Neuron (in vitro differentiated cells): ENCODE measurements at regions not wholly inside any gene's neighbourhood (a gene's known extent, or its start where the extent isn't known, plus 50 kb on each side); places are given as distances from the start of the nearest gene placed in this dataset.

Experiments used
- H2AFZ ChIP-seq: one replicate; pipeline ENCODE4 v1.6.1; 2013; ENCODE audit warnings: low read depth, mild to moderate bottlenecking, inconsistent platforms, low read length, moderate library complexity
- H3K27me3 ChIP-seq: one replicate; pipeline ENCODE4 v1.6.1; 2013; ENCODE audit warnings: low read length; ENCODE audit not compliant: insufficient read depth
- H3K36me3 ChIP-seq: one replicate; pipeline ENCODE4 v1.6.1; 2013; ENCODE audit warnings: low read length; ENCODE audit not compliant: insufficient read depth
- H3K4me1 ChIP-seq: one replicate; pipeline ENCODE4 v1.6.1; 2013; ENCODE audit warnings: low read length; ENCODE audit not compliant: insufficient read depth
- H3K4me3 ChIP-seq: 2 replicates; pipeline ENCODE4 v1.5.1; 2013; ENCODE audit warnings: mild to moderate bottlenecking, low read length, moderate library complexity
- H3K9me3 ChIP-seq: one replicate; pipeline ENCODE4 v1.6.1; 2013; ENCODE audit warnings: low read length

DNA sequence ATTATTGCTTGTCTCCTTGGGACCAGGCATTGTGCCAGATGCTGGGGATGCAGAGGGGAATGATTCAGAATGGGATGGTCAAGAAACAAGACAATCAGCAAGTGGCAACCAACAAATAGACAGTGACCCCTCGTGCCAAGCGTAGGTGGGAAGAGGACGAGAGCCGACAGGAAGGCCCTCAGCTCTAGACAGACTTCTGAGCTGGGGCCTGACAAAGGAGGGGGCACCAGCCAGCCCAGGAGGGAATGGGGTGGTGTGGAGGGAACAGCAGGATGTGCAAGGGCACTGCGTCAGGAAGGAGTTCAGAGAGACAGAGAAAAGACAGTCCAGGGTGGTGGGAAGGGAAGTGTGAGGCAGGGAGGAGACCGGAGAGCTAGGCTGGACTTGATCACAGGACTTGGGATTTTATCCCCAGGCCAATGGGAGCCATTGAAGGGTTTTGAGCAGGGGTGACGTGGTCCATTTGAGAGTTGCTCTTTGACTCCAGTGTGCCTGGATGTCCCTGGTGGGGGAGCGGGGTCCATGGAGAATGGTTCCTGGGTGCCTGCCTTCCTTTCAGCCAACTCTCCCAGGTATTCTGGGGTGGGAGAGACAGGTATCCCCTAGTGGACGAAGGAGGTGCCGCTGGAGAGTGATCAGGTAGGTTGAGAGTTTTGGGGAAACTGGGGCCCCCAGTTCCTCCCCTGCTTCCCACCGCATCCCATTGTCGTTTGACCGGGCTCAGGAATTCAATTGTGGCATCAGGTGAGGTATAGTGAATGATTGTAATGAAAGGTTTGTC is 79.3 kb upstream of the ZNF618 start:
- no peak overlapping the region for H3K4me3 ChIP-seq
- no peaks in the 10 kb centered on the region for H3K4me1 ChIP-seq
- H3K9me3 ChIP-seq = no peaks in the 10 kb centered on the region
- no peaks in the 10 kb centered on the region for H3K27me3 ChIP-seq
- H3K36me3 ChIP-seq = no peaks in the 10 kb centered on the region
- no peak overlapping the region for H2AFZ ChIP-seq

DNA sequence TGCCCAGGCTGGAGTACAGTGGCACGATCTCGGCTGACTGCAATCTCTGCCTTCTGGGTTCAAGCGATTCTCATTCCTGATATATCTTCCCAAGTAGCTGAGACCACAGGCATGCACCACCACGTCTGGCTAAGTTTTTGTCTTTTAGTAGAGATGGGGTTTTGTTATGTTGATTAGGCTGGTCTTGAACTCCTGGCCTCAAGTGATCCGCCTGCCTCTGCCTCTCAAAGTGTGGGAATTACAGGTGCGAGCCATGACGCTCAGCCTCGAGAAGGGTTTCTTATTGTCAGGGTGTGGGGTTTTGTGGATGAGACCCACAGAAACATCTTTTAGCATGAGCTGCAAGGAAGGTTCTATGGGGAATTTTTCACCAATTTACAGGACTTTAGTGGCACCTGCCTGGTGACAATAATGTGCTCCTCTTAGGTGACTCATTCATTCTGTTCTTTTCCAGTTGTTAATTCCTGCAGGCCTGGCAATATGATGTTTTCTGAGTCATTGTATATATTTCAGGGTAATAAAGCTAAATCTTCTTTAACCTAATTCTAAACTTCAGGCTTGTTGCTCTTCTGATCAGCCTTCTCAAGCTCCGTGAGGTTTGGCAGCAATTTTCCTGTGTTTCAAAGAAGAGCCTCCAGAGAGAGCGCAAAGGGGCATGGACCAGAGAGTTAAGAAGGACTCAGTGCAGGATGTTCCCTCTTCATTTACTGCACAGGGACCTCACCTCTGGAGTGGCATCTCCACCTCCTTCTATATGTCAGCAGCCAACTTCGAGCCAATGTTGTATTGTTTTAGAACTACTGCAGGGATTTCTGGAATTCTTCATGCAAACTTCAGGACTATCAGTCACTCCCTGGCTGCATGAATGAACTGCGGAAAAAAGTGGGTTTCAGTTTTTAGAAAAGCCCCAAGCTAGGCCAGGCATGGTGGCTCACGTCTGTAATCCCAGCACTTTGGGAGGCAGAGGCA is 77.8 kb upstream of the ZNF618 start:
- no peaks in the 10 kb centered on the region for H3K4me1 ChIP-seq
- H3K9me3 ChIP-seq = no peaks in the 10 kb centered on the region
- no peak overlapping the region for H3K4me3 ChIP-seq
- no peak overlapping the region for H2AFZ ChIP-seq
- no peaks in the 10 kb centered on the region for H3K36me3 ChIP-seq
- no peaks in the 10 kb centered on the region for H3K27me3 ChIP-seq

DNA sequence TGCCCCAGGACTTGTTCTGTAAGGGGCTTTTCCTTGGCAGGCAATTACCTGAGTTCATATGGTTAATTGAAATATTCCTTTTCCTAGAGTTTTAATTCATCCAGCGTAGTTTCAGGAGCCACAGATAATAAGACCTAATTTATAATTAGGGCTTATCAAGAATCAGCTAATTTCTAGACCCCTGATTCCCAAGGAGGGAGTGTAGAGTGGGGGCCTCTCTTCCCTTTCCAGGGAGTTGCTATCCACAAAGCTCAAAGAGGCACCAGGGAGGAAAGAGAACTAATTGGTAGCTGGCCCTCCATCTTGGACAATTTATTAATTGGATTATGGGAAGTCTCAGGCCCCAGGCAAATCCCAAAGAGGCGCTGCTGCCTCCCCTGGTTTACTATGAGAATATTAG is 75.8 kb upstream of the ZNF618 start:
- Histone ChIP-seq H2AFZ (no peak overlapping the region), H3K4me1 (no peaks in the 10 kb centered on the region), H3K36me3 (no peaks in the 10 kb centered on the region), H3K27me3 (no peaks in the 10 kb centered on the region), H3K4me3 (no peak overlapping the region), H3K9me3 (no peaks in the 10 kb centered on the region)

DNA sequence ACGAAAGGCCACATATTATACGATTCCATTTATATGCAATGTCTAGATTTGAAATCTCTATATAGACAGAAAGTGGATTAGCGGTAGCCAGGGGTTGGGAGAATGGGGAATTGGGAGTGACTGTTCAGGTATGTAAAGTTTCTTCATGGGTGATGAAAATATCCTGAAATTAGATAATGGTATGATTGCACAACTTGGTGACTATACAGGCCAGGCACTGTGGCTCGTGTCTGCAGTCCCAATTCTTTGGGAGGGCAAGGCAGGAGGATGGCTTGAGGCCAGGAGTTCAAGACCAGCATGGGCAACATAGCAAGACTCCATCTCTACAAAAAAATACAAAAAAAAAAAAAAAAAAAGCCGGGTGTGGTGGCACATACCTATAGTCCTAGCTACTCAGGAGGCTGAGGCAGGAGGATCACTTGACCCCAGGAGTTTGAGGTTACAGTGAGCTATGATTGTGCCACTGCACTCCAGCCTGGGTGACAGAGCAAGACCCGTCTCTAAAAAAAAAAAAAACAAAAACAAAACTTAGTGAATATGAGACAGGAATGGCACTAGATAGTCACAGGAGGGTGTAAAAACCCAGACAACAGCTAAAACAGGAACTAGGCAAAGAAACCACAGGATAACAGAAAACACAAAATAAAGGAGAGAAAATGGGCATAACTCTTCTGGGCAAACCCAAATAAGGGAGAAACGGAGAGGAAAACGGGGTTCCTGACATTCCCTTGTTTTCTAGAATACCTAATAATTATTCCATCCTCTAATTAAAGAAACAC is 72.1 kb upstream of the ZNF618 start:
- Histone ChIP-seq H3K27me3 (no peaks in the 10 kb centered on the region), H3K4me3 (no peak overlapping the region), H3K4me1 (peaks cover 3% of the 10 kb centered on the region), H2AFZ (no peak overlapping the region), H3K36me3 (no peaks in the 10 kb centered on the region), H3K9me3 (no peaks in the 10 kb centered on the region)

DNA sequence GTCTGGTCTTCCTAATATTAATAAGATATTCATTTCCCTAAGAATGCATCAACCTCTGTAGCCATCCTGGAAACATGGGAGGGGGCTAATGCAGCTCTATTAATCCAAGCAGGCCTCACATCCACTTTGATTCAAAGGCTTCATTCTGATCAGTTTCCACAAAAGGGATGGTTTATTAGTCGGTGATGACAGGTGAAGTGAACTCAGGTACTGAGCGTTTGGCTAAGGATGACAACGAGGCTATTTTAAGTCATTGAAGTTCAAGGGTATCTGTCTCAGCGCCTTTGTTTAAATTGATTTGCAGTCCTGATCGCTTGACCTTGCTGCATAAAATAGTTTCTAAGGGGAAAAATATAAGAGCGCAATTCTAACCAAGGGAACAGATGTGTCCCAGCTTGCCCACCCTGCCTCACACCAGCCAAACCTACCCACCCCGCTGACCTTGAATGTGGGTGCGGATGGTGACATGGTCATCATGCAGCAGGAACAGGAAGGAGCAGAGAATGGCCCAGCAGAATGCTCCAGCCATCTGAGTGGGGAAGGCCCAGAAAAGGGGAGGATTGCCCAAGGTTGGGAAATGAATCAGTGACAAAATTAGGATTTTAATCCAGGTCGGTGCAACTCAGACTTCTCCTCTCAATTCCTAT is 70.5 kb upstream of the ZNF618 start:
- peaks cover 3% of the 10 kb centered on the region for H3K4me1 ChIP-seq

DNA sequence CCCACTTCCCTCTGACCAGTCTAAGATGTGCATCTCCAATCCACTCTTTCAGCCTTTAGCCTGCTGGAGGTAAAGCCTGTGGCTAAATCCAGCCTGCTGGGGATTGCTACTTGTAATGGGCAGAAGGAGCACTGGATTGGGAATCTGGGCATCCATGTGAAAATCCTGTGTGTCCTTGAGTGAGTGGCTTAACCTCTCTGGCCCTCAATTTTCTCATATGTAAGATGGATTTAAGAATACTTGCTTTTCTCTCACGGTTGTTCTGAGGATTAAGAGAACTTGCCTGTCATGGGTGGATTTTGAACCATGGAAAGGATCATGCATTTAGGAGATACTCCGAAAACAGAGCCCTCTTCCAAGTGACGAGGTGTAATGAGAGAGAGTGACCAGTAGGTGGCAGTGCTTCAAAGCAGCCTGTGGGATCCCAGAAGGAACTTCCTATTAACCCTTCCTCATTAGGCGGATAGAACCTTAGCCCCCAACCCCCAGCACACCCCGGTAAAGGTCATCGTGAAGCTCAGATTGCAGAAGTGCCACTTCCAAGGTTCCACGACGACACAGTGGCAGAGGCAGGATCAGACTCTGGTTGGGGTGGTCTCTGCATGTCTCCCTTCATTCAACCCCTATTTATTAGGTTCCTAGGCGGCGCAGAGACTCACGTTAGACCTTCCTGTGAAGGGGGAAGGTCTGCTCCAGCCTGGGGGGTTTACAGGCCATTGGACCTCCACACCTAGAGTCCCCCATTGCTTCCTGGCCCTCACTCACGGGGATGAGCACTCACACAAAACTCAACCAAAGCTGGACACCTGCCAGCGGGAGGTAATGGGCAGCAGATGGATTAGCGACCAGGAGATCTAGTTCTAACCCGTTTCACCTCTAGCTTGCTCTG is 68.7 kb upstream of the ZNF618 start:
- Histone ChIP-seq H3K9me3 (no peaks in the 10 kb centered on the region), H3K4me3 (no peak overlapping the region), H3K36me3 (no peaks in the 10 kb centered on the region), H2AFZ (no peak overlapping the region), H3K27me3 (no peaks in the 10 kb centered on the region), H3K4me1 (peaks cover 3% of the 10 kb centered on the region)

More for the DNA sequence above, 70.5 kb upstream of the ZNF618 start:
- Histone ChIP-seq H3K27me3 (no peaks in the 10 kb centered on the region), H3K36me3 (no peaks in the 10 kb centered on the region), H3K9me3 (no peaks in the 10 kb centered on the region), H3K4me3 (no peak overlapping the region), H2AFZ (no peak overlapping the region)

DNA sequence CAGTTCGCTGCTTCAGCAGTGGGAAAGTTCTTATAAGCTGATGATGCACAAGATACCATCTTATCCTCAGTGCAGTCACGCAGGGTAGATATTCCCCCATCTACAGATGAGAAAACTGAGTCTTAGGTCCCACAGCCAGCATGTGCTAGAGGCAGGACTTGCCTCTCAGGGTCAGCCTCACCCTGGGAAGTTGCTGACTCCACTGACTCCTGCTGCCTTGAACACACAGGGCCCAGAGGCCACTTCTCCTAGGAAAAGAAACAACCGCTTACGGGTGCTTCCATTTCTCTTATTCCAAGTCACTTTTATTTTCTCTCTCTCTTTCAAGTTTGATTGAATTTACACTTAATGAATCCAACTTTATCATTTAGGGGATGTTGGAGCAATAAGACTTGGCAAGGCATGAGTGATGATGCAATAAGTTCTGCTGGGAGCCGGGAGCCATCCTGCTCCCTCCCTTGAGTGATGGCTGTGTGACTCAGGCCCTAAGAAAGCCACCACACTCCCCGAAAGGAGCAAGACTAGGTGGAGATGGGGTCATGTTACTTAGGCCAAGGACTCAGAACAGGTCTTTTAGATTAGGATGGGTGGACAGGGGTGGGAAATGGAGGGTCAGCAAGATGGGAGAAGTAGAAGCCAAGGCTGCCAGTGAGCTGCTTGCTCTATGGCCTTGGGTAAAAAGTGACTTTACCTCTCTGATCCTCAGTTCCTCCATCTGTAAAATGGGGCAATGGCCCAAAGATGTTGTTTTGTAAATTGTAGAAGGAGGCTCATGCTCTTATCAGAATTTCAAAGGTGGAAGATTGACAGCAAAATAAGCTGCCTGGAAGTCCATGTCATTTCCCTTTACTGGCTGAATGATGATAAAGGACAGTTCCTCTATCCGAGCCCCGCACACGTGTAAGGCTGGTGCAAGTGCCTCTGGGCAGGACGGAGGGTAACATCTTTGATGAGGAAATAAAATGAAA is 67.4 kb upstream of the ZNF618 start:
- Histone ChIP-seq H3K36me3 (no peaks in the 10 kb centered on the region), H3K4me3 (no peak overlapping the region), H2AFZ (no peak overlapping the region), H3K4me1 (peaks cover 3% of the 10 kb centered on the region), H3K9me3 (no peaks in the 10 kb centered on the region), H3K27me3 (no peaks in the 10 kb centered on the region)

DNA sequence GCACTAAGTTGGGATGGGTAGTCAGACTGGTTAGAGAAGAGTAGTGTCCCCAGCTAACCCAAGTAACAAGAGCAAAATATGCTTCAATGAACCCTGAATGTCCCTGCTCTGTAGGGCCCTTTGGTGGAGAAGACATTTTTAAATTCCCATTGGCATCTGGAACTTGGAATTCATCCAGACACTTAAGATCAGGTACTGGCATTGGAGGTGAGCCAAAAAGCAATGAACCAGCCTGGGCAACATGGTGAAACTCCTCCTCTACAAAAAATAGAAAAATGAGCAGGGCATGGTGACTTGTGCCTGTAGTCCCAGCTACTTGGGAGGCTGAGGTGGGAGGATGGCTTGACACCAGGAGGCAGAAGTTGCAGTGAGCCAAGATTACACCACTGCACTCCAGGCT is 58.9 kb upstream of the ZNF618 start:
- Histone ChIP-seq H3K27me3 (no peaks in the 10 kb centered on the region), H3K9me3 (no peaks in the 10 kb centered on the region), H2AFZ (no peak overlapping the region), H3K36me3 (no peaks in the 10 kb centered on the region), H3K4me1 (no peaks in the 10 kb centered on the region), H3K4me3 (no peak overlapping the region)

DNA sequence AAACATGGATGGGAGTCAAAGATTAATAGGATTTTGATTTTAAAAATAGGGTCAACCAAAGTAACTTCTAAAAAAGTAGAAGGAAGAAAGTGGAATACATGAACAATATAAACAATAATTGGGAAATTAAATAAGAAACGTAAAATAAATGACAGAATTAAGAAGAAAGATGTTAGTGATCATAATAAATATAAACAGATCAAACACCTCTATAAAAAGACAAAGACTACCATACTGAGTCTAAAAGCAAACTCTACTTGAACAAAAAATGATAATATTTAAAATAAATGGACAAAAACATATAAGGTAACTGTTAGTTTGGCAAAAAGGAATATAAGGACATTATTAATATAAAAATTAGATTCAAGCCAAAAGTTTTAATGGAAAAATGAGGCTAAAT is 57.7 kb upstream of the ZNF618 start:
- Histone ChIP-seq H3K36me3 (no peaks in the 10 kb centered on the region), H2AFZ (no peak overlapping the region), H3K9me3 (no peaks in the 10 kb centered on the region), H3K4me1 (no peaks in the 10 kb centered on the region), H3K27me3 (no peaks in the 10 kb centered on the region), H3K4me3 (no peak overlapping the region)

DNA sequence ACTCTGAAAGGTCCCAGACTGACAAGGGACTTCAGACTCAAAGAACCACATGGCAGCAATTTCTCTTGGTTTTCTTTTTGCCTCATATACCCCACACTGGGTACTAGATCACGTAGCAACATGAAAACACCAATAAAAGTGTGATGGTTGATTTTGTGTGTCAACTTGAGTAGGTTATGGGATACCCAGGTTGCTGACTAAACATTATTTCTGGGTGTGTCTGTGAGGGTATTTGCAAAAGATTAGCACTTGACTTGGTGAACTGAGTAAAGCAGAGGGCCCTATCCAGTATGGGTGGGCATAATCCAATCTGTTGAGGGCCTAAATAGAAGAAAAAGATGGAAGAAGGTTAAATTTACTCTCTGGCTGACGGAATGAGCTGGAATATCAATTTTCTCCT is 53.8 kb upstream of the ZNF618 start:
- H2AFZ ChIP-seq = no peak overlapping the region
- H3K36me3 ChIP-seq = no peaks in the 10 kb centered on the region

DNA sequence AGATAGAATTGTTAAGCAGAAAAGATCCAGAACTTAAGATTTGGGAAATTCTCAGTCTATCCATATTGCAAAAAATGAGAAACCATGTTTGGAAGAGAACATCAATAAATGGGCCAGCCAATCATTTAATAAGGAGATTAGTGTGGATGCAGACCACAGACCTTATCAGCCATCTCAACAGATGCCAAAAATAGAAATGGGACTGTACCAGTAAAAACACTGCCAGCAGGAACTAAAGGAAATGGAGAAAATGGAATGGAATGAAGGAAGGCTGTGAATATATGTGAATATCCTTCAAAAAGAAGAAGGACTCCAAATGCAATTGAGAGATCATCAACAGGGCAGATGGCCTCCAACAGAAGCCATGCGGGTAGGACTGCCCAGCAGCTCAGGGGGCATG is 52.7 kb upstream of the ZNF618 start:
- Histone ChIP-seq H3K4me3 (no peak overlapping the region), H3K9me3 (no peaks in the 10 kb centered on the region), H3K4me1 (peaks cover 2% of the 10 kb centered on the region), H3K27me3 (peaks cover 2% of the 10 kb centered on the region), H2AFZ (no peak overlapping the region), H3K36me3 (no peaks in the 10 kb centered on the region)

More for the DNA sequence above, 53.8 kb upstream of the ZNF618 start:
- peaks cover 2% of the 10 kb centered on the region for H3K27me3 ChIP-seq
- no peak overlapping the region for H3K4me3 ChIP-seq
- H3K4me1 ChIP-seq = peaks cover 2% of the 10 kb centered on the region
- no peaks in the 10 kb centered on the region for H3K9me3 ChIP-seq
